ENCODE measurements at regions not wholly inside any gene's neighbourhood (a gene's known extent, or its start where the extent isn't known, plus 50 kb on each side); places are given as distances from the start of the nearest gene placed in this dataset.

DNA sequence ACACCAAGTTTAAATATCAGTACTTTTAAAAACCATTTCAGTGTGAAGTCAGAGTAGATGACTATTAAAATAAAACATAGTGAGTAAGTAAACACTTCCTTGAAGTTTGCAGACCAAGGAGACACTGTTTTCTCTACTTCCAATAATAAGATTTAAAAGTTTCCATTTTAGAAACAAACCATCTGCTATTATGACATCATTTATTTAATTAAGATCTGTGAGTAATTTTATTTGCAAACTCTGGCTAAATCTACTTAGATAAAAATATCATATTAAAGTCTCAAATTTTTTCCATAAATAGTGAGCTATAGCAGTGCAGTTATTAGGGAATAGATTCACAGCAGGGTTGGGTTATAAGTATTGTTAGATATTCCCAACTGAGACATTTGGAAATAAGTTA is 1267.0 kb upstream of the FLRT2 start:
- DNase-seq (ENCODE audit: low read depth), result no peak
- H3K4me3 ChIP-seq (ENCODE audit: low read depth, low read length), result no peak overlapping the region
- TF ChIP-seq POLR2A (IDR thresholded peaks at IDR 0.05; ENCODE audit: extremely low read depth, insufficient read length), result no peak
- no peak for TF ChIP-seq MYC (IDR thresholded peaks at IDR 0.05; ENCODE audit: low read depth, low read length)
- TF ChIP-seq, protein P1, sequence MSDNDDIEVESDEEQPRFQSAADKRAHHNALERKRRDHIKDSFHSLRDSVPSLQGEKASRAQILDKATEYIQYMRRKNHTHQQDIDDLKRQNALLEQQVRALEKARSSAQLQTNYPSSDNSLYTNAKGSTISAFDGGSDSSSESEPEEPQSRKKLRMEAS (IDR thresholded peaks at IDR 0.05; ENCODE audit: low read depth, low read length), result no peak
- TF ChIP-seq, protein P2, sequence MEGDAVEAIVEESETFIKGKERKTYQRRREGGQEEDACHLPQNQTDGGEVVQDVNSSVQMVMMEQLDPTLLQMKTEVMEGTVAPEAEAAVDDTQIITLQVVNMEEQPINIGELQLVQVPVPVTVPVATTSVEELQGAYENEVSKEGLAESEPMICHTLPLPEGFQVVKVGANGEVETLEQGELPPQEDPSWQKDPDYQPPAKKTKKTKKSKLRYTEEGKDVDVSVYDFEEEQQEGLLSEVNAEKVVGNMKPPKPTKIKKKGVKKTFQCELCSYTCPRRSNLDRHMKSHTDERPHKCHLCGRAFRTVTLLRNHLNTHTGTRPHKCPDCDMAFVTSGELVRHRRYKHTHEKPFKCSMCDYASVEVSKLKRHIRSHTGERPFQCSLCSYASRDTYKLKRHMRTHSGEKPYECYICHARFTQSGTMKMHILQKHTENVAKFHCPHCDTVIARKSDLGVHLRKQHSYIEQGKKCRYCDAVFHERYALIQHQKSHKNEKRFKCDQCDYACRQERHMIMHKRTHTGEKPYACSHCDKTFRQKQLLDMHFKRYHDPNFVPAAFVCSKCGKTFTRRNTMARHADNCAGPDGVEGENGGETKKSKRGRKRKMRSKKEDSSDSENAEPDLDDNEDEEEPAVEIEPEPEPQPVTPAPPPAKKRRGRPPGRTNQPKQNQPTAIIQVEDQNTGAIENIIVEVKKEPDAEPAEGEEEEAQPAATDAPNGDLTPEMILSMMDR (IDR thresholded peaks at IDR 0.05; ENCODE audit: low read depth, low read length), result no peak

DNA sequence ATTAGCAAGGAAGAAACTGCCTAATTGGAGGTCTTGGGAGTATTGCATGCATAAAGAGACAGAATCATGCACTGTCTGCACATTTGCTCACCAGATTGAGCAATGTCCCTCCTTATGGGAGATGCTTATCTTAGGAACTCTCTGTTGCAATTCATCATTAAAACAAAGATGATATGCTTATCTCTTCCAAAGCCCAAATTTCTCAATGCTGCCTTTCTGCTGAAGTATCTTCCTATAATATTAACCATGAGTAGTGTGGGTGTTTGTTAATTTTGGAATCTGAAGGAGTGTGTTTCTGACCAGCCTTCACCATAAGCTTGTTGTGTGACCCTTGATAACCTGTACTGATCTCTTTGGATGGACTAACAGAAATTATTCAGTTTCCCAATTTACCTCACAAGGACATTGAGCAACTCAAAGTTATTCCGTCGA is 1257.6 kb upstream of the FLRT2 start:
- TF ChIP-seq MYC (IDR thresholded peaks at IDR 0.05; ENCODE audit: low read depth, low read length), result 0 out of 2 replicates have a peak, but pooled peaks have one; percentile 6
- TF ChIP-seq, protein P2 (IDR thresholded peaks at IDR 0.05; ENCODE audit: low read depth, low read length), result no peak
- no peak overlapping the region for H3K4me3 ChIP-seq (ENCODE audit: low read depth, low read length)
- peak; percentile 78 for DNase-seq (ENCODE audit: low read depth)

DNA sequence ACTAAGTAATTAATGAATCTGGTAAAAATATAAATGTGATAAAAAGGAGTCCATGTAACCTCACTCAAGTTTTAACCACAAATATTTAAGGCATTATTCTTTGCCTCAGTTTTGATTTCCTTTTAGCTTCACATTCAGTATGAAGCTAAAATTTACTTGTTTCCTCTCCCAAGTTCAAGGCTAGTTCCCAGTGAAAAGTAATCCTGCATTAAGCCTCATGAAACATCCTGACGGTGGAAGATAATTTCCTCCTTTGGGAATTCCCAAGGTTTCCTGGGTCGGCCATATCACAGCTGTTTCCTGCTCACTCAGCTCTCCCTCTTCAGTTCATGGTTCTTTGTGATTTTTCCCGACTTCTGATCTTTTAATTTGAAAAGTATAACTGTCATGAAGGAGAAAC is 1256.8 kb upstream of the FLRT2 start:
- TF ChIP-seq, protein P2 (IDR thresholded peaks at IDR 0.05; ENCODE audit: low read depth, low read length), result no peak
- TF ChIP-seq POLR2A (IDR thresholded peaks at IDR 0.05; ENCODE audit: extremely low read depth, insufficient read length), result no peak
- TF ChIP-seq, protein P1 (IDR thresholded peaks at IDR 0.05; ENCODE audit: low read depth, low read length), result no peak
- TF ChIP-seq MYC (IDR thresholded peaks at IDR 0.05; ENCODE audit: low read depth, low read length), result no peak
- DNase-seq (ENCODE audit: low read depth), result no peak
- H3K4me3 ChIP-seq (ENCODE audit: low read depth, low read length), result no peak overlapping the region

DNA sequence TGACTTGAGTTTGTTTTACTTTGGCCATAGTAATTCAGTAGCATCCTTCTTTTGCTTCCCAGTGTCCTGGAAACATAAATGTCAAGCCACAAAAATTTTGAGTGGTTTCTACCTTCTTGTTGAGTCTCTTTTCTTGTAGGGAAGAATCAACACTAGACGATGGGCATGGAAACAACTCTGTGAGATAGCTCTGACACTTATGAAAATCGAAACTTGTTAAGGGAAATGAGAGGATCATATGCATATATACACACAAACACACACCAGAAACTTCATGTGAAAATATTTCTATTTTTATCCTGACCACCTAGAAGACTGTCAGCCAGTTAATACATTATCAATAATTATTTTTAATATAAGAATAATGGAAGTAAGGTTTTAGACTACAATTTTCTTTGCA is 1247.3 kb upstream of the FLRT2 start:
- TF ChIP-seq, protein P2 (IDR thresholded peaks at IDR 0.05; ENCODE audit: low read depth, low read length), result no peak
- TF ChIP-seq POLR2A (IDR thresholded peaks at IDR 0.05; ENCODE audit: extremely low read depth, insufficient read length), result no peak
- TF ChIP-seq, protein P1 (IDR thresholded peaks at IDR 0.05; ENCODE audit: low read depth, low read length), result no peak
- TF ChIP-seq MYC (IDR thresholded peaks at IDR 0.05; ENCODE audit: low read depth, low read length), result no peak
- no peak overlapping the region for H3K4me3 ChIP-seq (ENCODE audit: low read depth, low read length)
- no peak for DNase-seq (ENCODE audit: low read depth)

DNA sequence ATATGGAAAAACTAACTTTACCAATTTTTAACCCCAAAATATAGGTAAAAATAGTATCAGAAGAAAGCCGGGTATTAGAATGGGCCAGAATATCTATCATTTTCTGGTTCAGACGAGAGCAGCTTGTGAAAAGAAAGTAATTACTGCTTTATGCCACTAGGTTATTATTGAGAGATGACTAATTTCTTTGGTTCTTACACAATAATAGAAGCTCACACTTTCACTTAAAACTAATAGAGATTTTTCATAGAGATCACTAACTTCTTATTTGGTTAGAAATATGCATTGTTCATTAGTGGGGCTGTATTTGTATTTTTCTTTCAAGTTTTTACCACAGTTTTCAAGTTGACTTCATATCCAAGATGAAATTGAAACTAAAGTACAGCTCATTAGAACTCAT is 1241.2 kb upstream of the FLRT2 start:
- TF ChIP-seq, protein P1 (IDR thresholded peaks at IDR 0.05; ENCODE audit: low read depth, low read length), result no peak
- TF ChIP-seq MYC (IDR thresholded peaks at IDR 0.05; ENCODE audit: low read depth, low read length) (no peak), POLR2A (IDR thresholded peaks at IDR 0.05; ENCODE audit: extremely low read depth, insufficient read length) (no peak)
- TF ChIP-seq, protein P2 (IDR thresholded peaks at IDR 0.05; ENCODE audit: low read depth, low read length), result no peak
- no peak overlapping the region for H3K4me3 ChIP-seq (ENCODE audit: low read depth, low read length)
- DNase-seq (ENCODE audit: low read depth), result no peak

DNA sequence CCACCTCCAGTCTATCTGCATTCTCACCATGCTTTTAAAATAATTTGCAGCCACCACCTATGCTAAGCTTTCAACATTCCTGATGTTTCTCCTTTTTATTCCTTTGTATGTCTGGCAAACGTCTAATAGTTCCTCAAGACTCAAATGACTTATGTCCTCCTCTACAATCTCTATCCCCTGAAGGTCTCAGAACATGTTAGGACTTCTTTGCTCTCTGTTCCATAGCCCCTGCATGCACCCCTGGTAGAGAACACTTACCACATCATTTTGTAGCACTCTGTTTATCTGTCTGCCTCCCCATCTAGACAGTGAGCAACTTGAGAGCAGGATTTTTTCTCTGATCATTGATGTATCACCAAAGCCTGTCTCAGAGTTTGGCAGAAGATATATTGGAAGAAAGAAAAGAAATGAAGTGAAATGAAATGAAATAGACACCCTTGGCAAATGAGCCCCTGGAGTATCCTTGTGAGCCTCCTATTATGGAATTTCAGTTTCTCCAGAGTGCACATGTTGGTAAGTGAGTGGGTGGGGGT is 1231.2 kb upstream of the FLRT2 start:
- no peak overlapping the region for H3K4me3 ChIP-seq (ENCODE audit: low read depth, low read length)
- TF ChIP-seq, protein P2 (IDR thresholded peaks at IDR 0.05; ENCODE audit: low read depth, low read length), result no peak
- DNase-seq (ENCODE audit: low read depth), result no peak

Data from NB4 (cell line).